Adrenal gland (tissue), 9 donors: ENCODE measurements at regions not wholly inside any gene's neighbourhood (a gene's known extent, or its start where the extent isn't known, plus 50 kb on each side); places are given as distances from the start of the nearest gene placed in this dataset.

Experiments used
- DNase-seq, 7 donors: peaks; one replicate each; pipeline ENCODE4 v3.0.0-alpha.2; 2019 to 2020
- H3K27ac ChIP-seq, 5 donors: fragments of 200-600 bp; sonication (generic) in 4 of 5; 1 replicate in 3 of 5; 2 replicates in 2 of 5; pipeline versions ENCODE4 v1.5.1 to v1.8.0; 2016 to 2020; ENCODE audit warnings: mild to moderate bottlenecking in 1 of 5
- H3K27me3 ChIP-seq: fragments of 200-600 bp; 2 replicates; pipeline ENCODE4 v1.8.0; 2021
- H3K36me3 ChIP-seq, 2 donors: fragments of 200-600 bp; replicated peaks in 1 of 2; 1 replicate in 1 of 2; 2 replicates in 1 of 2; pipeline versions ENCODE4 v1.5.1 to v1.8.0; 2018 to 2022
- H3K4me1 ChIP-seq, 2 donors: fragments of 200-600 bp; replicated peaks in 1 of 2; 1 replicate in 1 of 2; 2 replicates in 1 of 2; pipeline versions ENCODE4 v1.5.1 to v1.8.0; 2018 to 2021
- H3K4me3 ChIP-seq, 4 donors: fragments of 200-600 bp; sonication (generic) in 3 of 4; one replicate each; pipeline ENCODE4 v1.5.1; 2016 to 2018
- H3K9me3 ChIP-seq, 3 donors: fragments of 200-600 bp; sonication (generic) in 1 of 3; replicated peaks in 1 of 3; 1 replicate in 2 of 3; 2 replicates in 1 of 3; pipeline versions ENCODE4 v1.5.1 to v1.8.0; 2016 to 2021
- CTCF ChIP-seq, 6 experiments: fragments of 450-650 bp in 4 of 6; fragments of 200-600 bp in 2 of 6; sonication (generic) in 1 of 6; IDR thresholded peaks; 1 replicate in 5 of 6; 2 replicates in 1 of 6; pipeline versions ENCODE4 v1.5.1 to v1.8.0; 2016 to 2021; ENCODE audit warnings: antibody characterized with exemption in 6 of 6, mild to moderate bottlenecking in 2 of 6, moderate library complexity in 1 of 6
- POLR2A ChIP-seq, 2 donors: fragments of 450-650 bp; IDR thresholded peaks; one replicate each; pipeline ENCODE4 v1.6.1; 2017; ENCODE audit warnings: antibody characterized with exemption in 2 of 2, mild to moderate bottlenecking in 2 of 2, moderate library complexity in 1 of 2
- WGBS, 4 donors: extraction: QIAGEN DNeasy Blood & Tissue Kit in 2 of 4; methylation state at CpG; one replicate each; pipeline versions ENCODE4 v1.1.5 to v1.1.7; 2013 to 2017; 5-methylcytosine and 5-hydroxymethylcytosine counted together
- intact Hi-C, 2 donors: fragments of 100-400 bp; cut with DNase I; formaldehyde crosslinking; loops; one replicate each; pipeline versions ENCODE4 v1.14.1 to v1.15.0; 2022 to 2023
- donor health status: healthy with polysubstance abuse.
- donor health status: Bipolar disorder and iron deficiency.
- donor health status: DM: yes; HTN: yes; CAD: no.
- donor health status: DM: no; HTN: no; CAD: no.
- donor health status: DM: no; HTN: no; CAD: no.

- 71 to 88% (median 80%) methylated on average over 3 of the region's 3 CpGs for WGBS, 4 donors
- TF ChIP-seq POLR2A (IDR thresholded peaks at IDR 0.05) (no peak), CTCF (IDR thresholded peaks at IDR 0.05) (no peak)
- DNase-seq: no peak
These were observed 95.4 kb downstream of the DIPK2A start for GRCh38 chr3:144067059-144067458.

GRCh38 chr3:144073698-144074097 lies 102.1 kb downstream of the DIPK2A start:
- H3K4me1 ChIP-seq: no peaks in the 10 kb centered on the region
- 40 to 93% (median 83%) methylated on average over 1 of the region's 1 CpG for WGBS, 4 donors
- no peaks in the 10 kb centered on the region for H3K9me3 ChIP-seq
- TF ChIP-seq CTCF (IDR thresholded peaks at IDR 0.05): no peak
- TF ChIP-seq POLR2A (IDR thresholded peaks at IDR 0.05): no peak
- intact Hi-C loops: no loop called here
- H3K27me3 ChIP-seq: no peaks in the 10 kb centered on the region
- H3K27ac ChIP-seq: no peak overlapping the region
- no peak for DNase-seq
- H3K4me3 ChIP-seq: no peak overlapping the region
- H3K36me3 ChIP-seq: no peaks in the 10 kb centered on the region

More at GRCh38 chr3:144067059-144067458, 95.4 kb downstream of the DIPK2A start:
- no peak overlapping the region for H3K27ac ChIP-seq
- no peak overlapping the region for H3K4me3 ChIP-seq
- intact Hi-C loops: no loop called here
- H3K9me3 ChIP-seq: no peaks in the 10 kb centered on the region
- no peaks in the 10 kb centered on the region for H3K36me3 ChIP-seq
- H3K27me3 ChIP-seq: no peaks in the 10 kb centered on the region
- H3K4me1 ChIP-seq: no peaks in the 10 kb centered on the region

- no peak for TF ChIP-seq CTCF (IDR thresholded peaks at IDR 0.05)
- TF ChIP-seq POLR2A (IDR thresholded peaks at IDR 0.05): no peak
- no peak for DNase-seq
- WGBS, 4 donors: 73 to 84% (median 83%) methylated on average over 2 of the region's 2 CpGs
- Histone ChIP-seq H3K4me1 (no peaks in the 10 kb centered on the region), H3K4me3 (no peak overlapping the region), H3K27me3 (no peaks in the 10 kb centered on the region), H3K27ac (no peak overlapping the region), H3K9me3 (no peaks in the 10 kb centered on the region), H3K36me3 (no peaks in the 10 kb centered on the region)
- intact Hi-C loops: no loop called here
These were observed 108.0 kb downstream of the DIPK2A start for GRCh38 chr3:144079634-144080033.

- intact Hi-C loops: no loop called here
- DNase-seq: no peak
- Histone ChIP-seq H3K27me3 (no peaks in the 10 kb centered on the region), H3K4me1 (no peaks in the 10 kb centered on the region), H3K4me3 (no peak overlapping the region), H3K27ac (no peak overlapping the region), H3K36me3 (no peaks in the 10 kb centered on the region), H3K9me3 (no peaks in the 10 kb centered on the region)
- WGBS, 4 donors: 24 to 43% (median 35%) methylated on average over 2 of the region's 2 CpGs
- TF ChIP-seq CTCF (IDR thresholded peaks at IDR 0.05): no peak
- no peak for TF ChIP-seq POLR2A (IDR thresholded peaks at IDR 0.05)
These were observed 113.3 kb downstream of the DIPK2A start for GRCh38 chr3:144084929-144085328.
